ENCODE measurements at regions not wholly inside any gene's neighbourhood (a gene's known extent, or its start where the extent isn't known, plus 50 kb on each side); places are given as distances from the start of the nearest gene placed in this dataset.

DNA sequence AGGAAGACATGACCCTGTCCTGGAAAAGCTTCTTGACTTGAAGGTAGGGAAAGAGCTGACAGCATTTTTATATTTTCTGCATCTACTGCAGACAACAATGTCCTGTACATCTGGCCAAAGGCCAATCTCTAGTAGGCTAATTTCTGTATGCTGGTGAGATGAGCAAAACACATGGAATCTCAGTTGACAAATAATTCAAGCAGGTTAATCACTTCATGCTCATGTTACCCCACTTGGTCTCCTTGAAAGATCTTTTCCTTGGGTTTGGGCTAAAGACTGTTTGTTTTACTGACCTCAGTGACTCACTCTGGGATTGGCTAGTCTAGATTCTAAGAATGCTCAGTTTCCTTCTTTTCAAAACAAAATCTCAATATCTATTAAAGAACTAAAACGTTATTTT, 298.8 kb downstream of the LMO7 start:
- H3K4me3 Mint-ChIP-seq, result no peak overlapping the region
- H3K9me3 Mint-ChIP-seq, result no peaks in the 10 kb centered on the region
- H3K36me3 Mint-ChIP-seq, result no peaks in the 10 kb centered on the region
- no peaks in the 10 kb centered on the region for H3K4me1 Mint-ChIP-seq (ENCODE audit: low read depth)
- POLR2A ChIA-PET, result no interaction called here
- DNase-seq, result no peak
- no peaks in the 10 kb centered on the region for H3K27me3 Mint-ChIP-seq
- intact Hi-C loops (cut with micrococcal nuclease), result no loop called here
- CTCF ChIA-PET, result no interaction called here
- H3K27ac Mint-ChIP-seq, result no peak overlapping the region

DNA sequence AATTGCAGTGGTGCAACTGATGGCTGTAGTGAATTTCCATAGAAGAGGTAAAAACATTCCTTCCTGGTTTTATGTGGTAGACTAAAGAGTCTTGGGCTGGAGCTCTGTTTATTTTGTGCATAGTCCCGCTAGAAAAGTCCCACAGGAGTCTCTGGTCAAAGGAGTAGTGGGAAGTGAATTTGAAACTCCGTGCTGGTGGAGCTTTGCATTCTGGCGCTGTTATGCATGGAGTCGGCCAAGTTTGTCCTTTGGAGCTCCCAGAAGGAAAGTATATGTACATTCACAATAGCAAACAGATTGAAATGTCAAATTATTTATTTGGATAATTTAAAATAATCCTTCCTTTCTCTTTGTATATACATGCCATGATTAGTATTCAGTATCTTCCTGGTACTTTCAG, 296.5 kb downstream of the LMO7 start:
- H3K27me3 Mint-ChIP-seq, result peaks cover 2% of the 10 kb centered on the region
- intact Hi-C loops (cut with micrococcal nuclease), result no loop called here
- peaks cover 2% of the 10 kb centered on the region for H3K9me3 Mint-ChIP-seq
- ChIA-PET CTCF (interaction anchor here (1.0 kb wide), 1 partner anchor 55 kb away, joined by 5 read pairs; no protein-coding TSS in a partner anchor), POLR2A (no interaction called here)
- no peak overlapping the region for H3K27ac Mint-ChIP-seq
- H3K4me3 Mint-ChIP-seq, result no peak overlapping the region
- no peak for DNase-seq
- H3K36me3 Mint-ChIP-seq, result no peaks in the 10 kb centered on the region
- H3K4me1 Mint-ChIP-seq (ENCODE audit: low read depth), result no peaks in the 10 kb centered on the region

DNA sequence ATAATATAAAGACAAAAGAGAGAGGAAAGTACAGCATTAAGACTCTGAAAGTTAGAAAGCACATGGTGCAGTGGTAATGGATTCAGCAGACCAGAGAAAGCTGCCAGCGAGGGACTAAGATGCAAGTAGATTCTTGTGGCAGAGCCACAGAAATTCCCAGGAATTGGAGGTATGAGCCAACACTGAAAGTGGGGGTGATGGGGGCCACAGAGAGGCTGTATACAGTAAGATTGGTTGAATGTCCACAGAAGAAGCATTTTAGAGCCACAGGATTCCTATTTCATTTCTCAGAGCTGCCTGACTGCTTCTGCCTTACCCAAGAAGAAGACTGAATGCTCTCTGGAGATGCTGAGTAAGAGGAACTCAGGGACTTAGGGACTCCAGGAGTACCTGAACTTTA, 295.0 kb downstream of the LMO7 start:
- CTCF ChIA-PET, result no interaction called here
- Mint-ChIP-seq H3K4me3 (no peak overlapping the region), H3K36me3 (no peaks in the 10 kb centered on the region), H3K9me3 (peaks cover 2% of the 10 kb centered on the region), H3K27me3 (peaks cover 2% of the 10 kb centered on the region), H3K27ac (no peak overlapping the region), H3K4me1 (ENCODE audit: low read depth) (no peaks in the 10 kb centered on the region)
- intact Hi-C loops (cut with micrococcal nuclease), result no loop called here
- POLR2A ChIA-PET, result no interaction called here
- no peak for DNase-seq

DNA sequence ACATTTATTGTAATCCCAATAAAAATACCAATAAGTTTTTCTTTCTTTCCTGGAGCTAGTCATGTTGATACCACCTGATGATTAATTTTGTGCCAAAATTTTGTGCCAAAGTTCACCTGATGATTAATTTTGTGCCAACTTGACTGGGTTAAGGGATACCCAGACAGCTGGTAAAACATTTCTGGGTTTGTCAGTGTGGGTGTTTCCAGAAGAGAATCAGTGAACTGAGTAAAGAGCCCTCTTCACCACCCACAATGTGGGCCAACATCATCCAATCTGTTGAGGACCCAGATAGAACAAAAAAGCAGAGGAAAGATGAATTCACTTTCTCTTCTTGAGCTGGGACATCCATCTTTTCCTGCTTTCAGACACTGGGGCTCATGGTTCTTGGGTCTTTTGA, 292.9 kb downstream of the LMO7 start:
- Mint-ChIP-seq H3K4me3 (no peak overlapping the region), H3K27me3 (peaks cover 5% of the 10 kb centered on the region), H3K36me3 (no peaks in the 10 kb centered on the region), H3K4me1 (ENCODE audit: low read depth) (no peaks in the 10 kb centered on the region), H3K27ac (no peak overlapping the region), H3K9me3 (peaks cover 2% of the 10 kb centered on the region)
- ChIA-PET CTCF (no interaction called here), POLR2A (no interaction called here)
- intact Hi-C loops (cut with micrococcal nuclease), result no loop called here
- DNase-seq, result no peak

DNA sequence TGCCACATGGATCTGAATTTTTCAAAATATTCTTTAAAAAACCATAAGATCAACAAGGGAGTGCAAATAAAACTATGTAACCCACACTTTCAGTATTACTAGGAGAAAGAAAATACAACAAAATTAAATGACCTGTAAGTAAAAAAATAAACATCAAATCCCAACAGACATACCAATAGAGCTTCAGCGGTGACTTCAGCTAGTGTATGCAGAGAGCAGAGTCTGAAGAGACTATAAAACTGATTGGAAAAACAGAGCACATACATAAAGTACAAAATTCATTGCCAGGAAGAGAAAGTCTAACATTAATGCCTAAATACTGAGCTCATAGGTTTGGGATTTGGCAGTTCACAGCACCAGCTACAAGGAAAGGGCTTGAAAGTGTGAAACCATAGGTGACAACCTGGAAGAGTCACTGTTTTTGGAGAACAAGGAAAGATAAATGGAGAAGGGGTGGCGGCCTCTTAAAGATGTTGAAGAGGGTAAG, 291.1 kb downstream of the LMO7 start:
- no peak overlapping the region for H3K27ac Mint-ChIP-seq
- intact Hi-C loops (cut with micrococcal nuclease), result no loop called here
- POLR2A ChIA-PET, result no interaction called here
- peaks cover 2% of the 10 kb centered on the region for H3K9me3 Mint-ChIP-seq
- no peaks in the 10 kb centered on the region for H3K36me3 Mint-ChIP-seq
- no peak overlapping the region for H3K4me3 Mint-ChIP-seq
- H3K4me1 Mint-ChIP-seq (ENCODE audit: low read depth), result no peaks in the 10 kb centered on the region
- no peak for DNase-seq
- CTCF ChIA-PET, result interaction anchor here (1.4 kb wide), 1 partner anchor 57 kb away, joined by 3 read pairs; no protein-coding TSS in a partner anchor
- peaks cover 6% of the 10 kb centered on the region for H3K27me3 Mint-ChIP-seq

DNA sequence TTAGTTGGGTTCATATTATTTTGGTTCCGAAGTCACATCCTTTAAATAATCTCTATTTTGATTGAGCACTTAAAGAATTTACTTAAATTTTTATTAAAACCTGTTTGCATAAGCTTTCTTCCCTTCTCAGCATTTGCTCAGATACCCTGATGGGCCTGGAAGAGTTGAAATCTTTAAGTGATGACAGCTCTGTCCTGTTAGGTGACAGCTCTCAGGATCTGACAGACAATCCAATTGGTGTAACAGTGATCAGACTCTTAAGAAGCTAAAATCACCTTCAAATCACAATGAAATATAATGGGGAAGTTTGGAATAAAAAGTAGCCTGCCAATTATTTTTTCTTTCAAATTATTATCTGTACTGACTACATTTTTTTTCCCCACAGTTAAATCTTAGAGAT, 284.4 kb downstream of the LMO7 start:
- H3K27ac Mint-ChIP-seq, result no peak overlapping the region
- peaks cover 5% of the 10 kb centered on the region for H3K27me3 Mint-ChIP-seq
- H3K4me1 Mint-ChIP-seq (ENCODE audit: low read depth), result no peaks in the 10 kb centered on the region
- ChIA-PET POLR2A (no interaction called here), CTCF (no interaction called here)
- DNase-seq, result no peak
- no peaks in the 10 kb centered on the region for H3K36me3 Mint-ChIP-seq
- intact Hi-C loops (cut with micrococcal nuclease), result no loop called here
- H3K4me3 Mint-ChIP-seq, result no peak overlapping the region
- no peaks in the 10 kb centered on the region for H3K9me3 Mint-ChIP-seq

DNA sequence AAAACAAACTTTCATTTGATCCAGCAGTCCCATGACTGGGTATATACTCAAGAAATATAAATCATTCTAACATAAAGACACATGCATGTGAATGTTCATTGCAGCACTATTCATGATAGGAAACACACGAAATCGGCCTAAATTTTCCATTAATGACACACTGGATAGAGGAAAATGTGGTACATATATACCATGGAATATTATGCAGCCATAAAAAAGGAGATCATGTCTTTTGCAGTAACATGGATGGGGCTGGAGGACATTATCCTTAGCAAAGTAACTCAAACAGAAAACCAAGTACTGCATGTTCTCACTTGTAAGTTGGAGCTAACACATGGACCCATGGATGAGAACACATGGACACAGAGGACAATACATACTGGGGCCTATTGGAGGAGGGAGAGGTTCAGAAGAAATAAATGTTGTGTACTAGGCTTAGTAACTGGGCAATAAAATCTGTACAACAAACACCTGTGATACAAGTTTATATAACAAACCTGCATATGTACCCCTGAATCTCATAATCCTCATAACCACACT, 283.6 kb downstream of the LMO7 start:
- Mint-ChIP-seq H3K27me3 (peaks cover 3% of the 10 kb centered on the region), H3K27ac (no peak overlapping the region), H3K9me3 (no peaks in the 10 kb centered on the region), H3K4me1 (ENCODE audit: low read depth) (no peaks in the 10 kb centered on the region), H3K36me3 (no peaks in the 10 kb centered on the region), H3K4me3 (no peak overlapping the region)
- ChIA-PET CTCF (no interaction called here), POLR2A (no interaction called here)
- intact Hi-C loops (cut with micrococcal nuclease), result no loop called here
- no peak for DNase-seq

DNA sequence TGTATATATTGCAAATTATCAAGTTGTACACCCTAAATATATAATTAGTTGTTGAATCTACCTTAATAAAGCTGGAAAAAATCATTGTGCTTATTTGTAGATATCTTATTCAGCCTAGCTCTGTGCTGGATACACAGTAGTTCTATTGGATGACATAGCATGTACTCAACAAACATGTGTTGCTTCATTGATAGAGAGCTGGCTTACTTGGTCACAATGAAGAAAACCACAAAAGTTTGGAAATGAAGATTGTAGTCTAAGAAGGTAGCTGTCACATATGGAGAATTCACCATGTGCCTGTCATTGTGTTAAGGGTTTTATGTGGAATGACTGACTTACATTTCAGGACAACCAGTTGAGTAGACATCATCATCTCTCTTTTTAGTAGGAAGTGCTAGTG, 278.9 kb downstream of the LMO7 start:
- ChIA-PET POLR2A (interaction anchor here (0.7 kb wide), 1 partner anchor 1931 kb away, joined by 3 read pairs; no protein-coding TSS in a partner anchor), CTCF (interaction anchor here (1.3 kb wide), 1 partner anchor 219 kb away, joined by 3 read pairs; no protein-coding TSS in a partner anchor)
- intact Hi-C loops (cut with micrococcal nuclease), result no loop called here
- no peak for DNase-seq
- no peak overlapping the region for H3K4me3 Mint-ChIP-seq
- H3K36me3 Mint-ChIP-seq, result no peaks in the 10 kb centered on the region
- H3K9me3 Mint-ChIP-seq, result no peaks in the 10 kb centered on the region
- no peaks in the 10 kb centered on the region for H3K27me3 Mint-ChIP-seq
- no peak overlapping the region for H3K27ac Mint-ChIP-seq
- no peaks in the 10 kb centered on the region for H3K4me1 Mint-ChIP-seq (ENCODE audit: low read depth)

DNA sequence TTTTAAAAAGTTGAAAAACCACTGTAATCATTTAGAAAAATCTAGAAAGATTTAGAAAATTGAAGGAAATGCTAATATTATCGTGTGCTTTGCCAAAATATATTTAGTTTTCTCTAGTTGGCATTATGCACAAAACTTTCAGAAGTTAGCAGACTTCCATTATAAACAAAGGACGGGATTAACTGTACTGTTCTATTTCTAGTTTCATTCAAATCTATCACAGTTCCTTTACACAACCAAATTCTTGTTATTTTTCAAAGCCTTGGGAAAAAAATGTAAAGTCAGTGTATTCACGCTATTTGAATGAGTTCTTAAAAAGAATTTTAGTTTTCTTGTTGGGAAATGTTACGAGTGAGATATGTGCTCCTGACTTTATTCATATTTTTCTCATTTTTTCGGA, 277.8 kb downstream of the LMO7 start:
- no peak for DNase-seq
- POLR2A ChIA-PET, result no interaction called here
- Mint-ChIP-seq H3K36me3 (no peaks in the 10 kb centered on the region), H3K9me3 (no peaks in the 10 kb centered on the region), H3K27ac (no peak overlapping the region), H3K27me3 (no peaks in the 10 kb centered on the region), H3K4me1 (ENCODE audit: low read depth) (no peaks in the 10 kb centered on the region), H3K4me3 (no peak overlapping the region)
- intact Hi-C loops (cut with micrococcal nuclease), result no loop called here
- CTCF ChIA-PET, result interaction anchor here (1.3 kb wide), 1 partner anchor 218 kb away, joined by 3 read pairs; no protein-coding TSS in a partner anchor

DNA sequence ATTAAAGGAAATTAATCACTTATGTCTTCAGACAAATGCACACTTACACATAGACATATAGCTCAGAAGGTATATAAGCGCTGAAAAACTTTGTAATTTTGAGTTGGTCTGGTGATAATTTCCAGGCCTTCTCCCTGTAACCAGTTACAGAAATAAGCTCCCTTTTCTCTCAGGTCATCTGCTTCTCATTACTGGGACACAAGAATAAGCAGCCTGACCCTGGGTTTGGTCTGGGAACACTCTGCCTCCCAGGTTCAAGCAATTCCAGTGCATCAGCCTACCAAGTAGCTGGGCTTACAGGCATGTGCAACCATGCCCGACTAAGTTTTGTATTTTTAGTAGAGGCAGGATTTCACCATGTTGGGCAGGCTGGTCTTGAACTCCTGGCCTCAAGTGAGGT, 274.5 kb downstream of the LMO7 start:
- H3K4me3 Mint-ChIP-seq, result no peak overlapping the region
- intact Hi-C loops (cut with micrococcal nuclease), result no loop called here
- H3K4me1 Mint-ChIP-seq (ENCODE audit: low read depth), result no peaks in the 10 kb centered on the region
- ChIA-PET POLR2A (no interaction called here), CTCF (no interaction called here)
- H3K27me3 Mint-ChIP-seq, result peaks cover 2% of the 10 kb centered on the region
- no peaks in the 10 kb centered on the region for H3K9me3 Mint-ChIP-seq
- no peak for DNase-seq
- no peak overlapping the region for H3K27ac Mint-ChIP-seq
- no peaks in the 10 kb centered on the region for H3K36me3 Mint-ChIP-seq
